Stimulated activated CD8-positive, alpha-beta memory T cell treated with anti-CD3 and anti-CD28 coated beads, Interleukin-2, amount 100 ng/mL, for 48 hours (primary cell): ENCODE measurements at regions not wholly inside any gene's neighbourhood (a gene's known extent, or its start where the extent isn't known, plus 50 kb on each side); places are given as distances from the start of the nearest gene placed in this dataset.
"Not testable (repeated sequence)": the region's sequence is repeated elsewhere in the genome, so short reads cannot be mapped to it uniquely, and the experiment has no call there.

ENCODE experiments used
- DNase-seq, 2 donors: peaks; one replicate each; pipeline ENCODE4 v3.0.0-alpha.2; 2020; ENCODE audit warnings: low read depth in 2 of 2

GRCh38 chr4:140249351-140249750 lies 95.4 kb upstream of the MAML3 start:
- no peak for DNase-seq

GRCh38 chr4:140247237-140247636 lies 93.3 kb upstream of the MAML3 start:
- no peak for DNase-seq

- DNase-seq: no peak
These were observed 92.2 kb upstream of the MAML3 start for GRCh38 chr4:140246216-140246615.

GRCh38 chr4:140244328-140244727 lies 90.3 kb upstream of the MAML3 start:
- DNase-seq: no peak

- DNase-seq: no peak
These were observed 89.3 kb upstream of the MAML3 start for GRCh38 chr4:140243278-140243753.

- no peak for DNase-seq
These were observed 88.6 kb upstream of the MAML3 start for GRCh38 chr4:140242357-140243277.

- no peak for DNase-seq
These were observed 86.3 kb upstream of the MAML3 start for GRCh38 chr4:140240237-140240636.

GRCh38 chr4:140239311-140239710 lies 85.3 kb upstream of the MAML3 start:
- no peak for DNase-seq

- DNase-seq: no peak
These were observed 84.5 kb upstream of the MAML3 start for GRCh38 chr4:140238351-140239056.

- no peak for DNase-seq
These were observed 83.8 kb upstream of the MAML3 start for GRCh38 chr4:140237616-140238350.

- DNase-seq: no peak
These were observed 82.7 kb upstream of the MAML3 start for GRCh38 chr4:140236654-140237169.

- DNase-seq: no peak
These were observed 80.7 kb upstream of the MAML3 start for GRCh38 chr4:140234697-140235060.

GRCh38 chr4:140233791-140234696 lies 80.1 kb upstream of the MAML3 start:
- DNase-seq: no peak

- no peak for DNase-seq
These were observed 75.9 kb upstream of the MAML3 start for GRCh38 chr4:140229881-140230280.

- DNase-seq: no peak
These were observed 73.3 kb upstream of the MAML3 start for GRCh38 chr4:140227286-140227685.

GRCh38 chr4:140223056-140223810 lies 69.2 kb upstream of the MAML3 start:
- no peak for DNase-seq

GRCh38 chr4:140222171-140222570 lies 68.2 kb upstream of the MAML3 start:
- no peak for DNase-seq

- DNase-seq: no peak
These were observed 66.1 kb upstream of the MAML3 start for GRCh38 chr4:140220058-140220457.

GRCh38 chr4:140219567-140219966 lies 65.6 kb upstream of the MAML3 start:
- no peak for DNase-seq

GRCh38 chr4:140219070-140219469 lies 65.1 kb upstream of the MAML3 start:
- DNase-seq: not testable (repeated sequence)
